CD4-positive, alpha-beta T cell (primary cell): ENCODE measurements at regions not wholly inside any gene's neighbourhood (a gene's known extent, or its start where the extent isn't known, plus 50 kb on each side); places are given as distances from the start of the nearest gene placed in this dataset.

Experiments
- ATAC-seq: fragments of 200-7000 bp; cut with Tn5 transposase; one replicate; pipeline ENCODE4 v1.10.0; 2022; ENCODE audit warnings: mild to moderate bottlenecking; ENCODE audit not compliant: poor library complexity
- CTCF ChIA-PET: fragments of 350-600 bp; sonication (Branson Sonifier 250); formaldehyde crosslinking; loops from one replicate; lab custom pipeline; 2021; ENCODE audit warnings: antibody characterized with exemption, inconsistent platforms; lab: Charles Lee
- POLR2A ChIA-PET: fragments of 350-600 bp; sonication (Branson Sonifier 250); formaldehyde crosslinking; loops from one replicate; lab custom pipeline; 2021; ENCODE audit warnings: antibody characterized with exemption, inconsistent platforms; lab: Charles Lee
- DNase-seq, 14 experiments: peaks; one replicate each; pipeline ENCODE4 v3.0.0-alpha.2; 2013 to 2020; ENCODE audit warnings: mixed read lengths in 2 of 14
- H3K27ac ChIP-seq, 2 donors: one replicate each; pipeline versions ENCODE4 v1.5.1 to v1.7.0; 2013; ENCODE audit warnings: low read length in 2 of 2, low read depth in 1 of 2, mild to moderate bottlenecking in 1 of 2
- H3K27me3 ChIP-seq, 2 experiments: 1 replicate in 1 of 2; 2 replicates in 1 of 2; pipeline versions ENCODE4 v1.6.1 to v1.7.0; 2013; ENCODE audit warnings: low read length in 2 of 2, control low read depth in 1 of 2, mild to moderate bottlenecking in 1 of 2, moderate library complexity in 1 of 2; ENCODE audit not compliant: insufficient read depth in 2 of 2, control insufficient read depth in 1 of 2
- H3K36me3 ChIP-seq: one replicate; pipeline ENCODE4 v1.6.1; 2013; ENCODE audit warnings: low read length, control low read depth; ENCODE audit not compliant: insufficient read depth
- H3K4me1 ChIP-seq: one replicate; pipeline ENCODE4 v1.6.1; 2013; ENCODE audit warnings: low read length, control low read depth; ENCODE audit not compliant: insufficient read depth
- H3K4me3 ChIP-seq: one replicate; pipeline ENCODE4 v1.5.1; 2013; ENCODE audit warnings: mild to moderate bottlenecking, low read length, moderate library complexity
- H3K9me3 ChIP-seq, 2 experiments: 1 replicate in 1 of 2; 2 replicates in 1 of 2; pipeline versions ENCODE4 v1.6.1 to v1.7.0; 2013; ENCODE audit warnings: low read length in 2 of 2, mild to moderate bottlenecking in 2 of 2, control low read depth in 1 of 2, moderate library complexity in 1 of 2; ENCODE audit not compliant: control insufficient read depth in 1 of 2, insufficient read depth in 1 of 2
- H3K27ac Mint-ChIP-seq: one replicate; pipeline ENCODE4 v1.8.0; 2020; ENCODE audit warnings: mixed read lengths
- H3K27me3 Mint-ChIP-seq: one replicate; pipeline ENCODE4 v1.8.0; 2021; ENCODE audit warnings: mixed read lengths
- H3K36me3 Mint-ChIP-seq: one replicate; pipeline ENCODE4 v1.8.0; 2021; ENCODE audit warnings: low read depth, mixed read lengths
- H3K4me1 Mint-ChIP-seq: one replicate; pipeline ENCODE4 v1.8.0; 2021; ENCODE audit warnings: low read depth, mixed read lengths
- H3K4me3 Mint-ChIP-seq: one replicate; pipeline ENCODE4 v1.8.0; 2020; ENCODE audit warnings: mild to moderate bottlenecking, mixed read lengths
- H3K9me3 Mint-ChIP-seq: one replicate; pipeline ENCODE4 v1.8.0; 2020; ENCODE audit warnings: mixed read lengths
- CTCF ChIP-seq: fragments of 200-600 bp; IDR thresholded peaks from one replicate; pipeline ENCODE4 v1.8.0; 2022; ENCODE audit warnings: antibody characterized with exemption, mild to moderate bottlenecking
- intact Hi-C, 2 experiments: fragments of 100-400 bp; cut with DNase I in 1 of 2; cut with micrococcal nuclease in 1 of 2; formaldehyde crosslinking; loops; one replicate each; pipeline versions ENCODE4 v1.15.1 to v1.9.0; 2023 to 2025; cut with DNase I, micrococcal nuclease

- Histone ChIP-seq H3K9me3 (no peaks in the 10 kb centered on the region), H3K4me1 (no peaks in the 10 kb centered on the region), H3K4me3 (no peak overlapping the region), H3K27me3 (peaks cover 0 to 4% of the 10 kb centered on the region in 2 experiments), H3K36me3 (no peaks in the 10 kb centered on the region), H3K27ac (no peak overlapping the region)
- DNase-seq (no peak), ATAC-seq (no peak)
- H3K4me3 Mint-ChIP-seq, result no peak overlapping the region
- CTCF ChIA-PET, result no interaction called here
- POLR2A ChIA-PET, result no interaction called here
- no peaks in the 10 kb centered on the region for H3K4me1 Mint-ChIP-seq
- H3K9me3 Mint-ChIP-seq, result no peaks in the 10 kb centered on the region
- H3K27me3 Mint-ChIP-seq, result peaks cover 6% of the 10 kb centered on the region
- H3K36me3 Mint-ChIP-seq, result no peaks in the 10 kb centered on the region
- intact Hi-C loops, result no loop called here
- TF ChIP-seq CTCF, result no peak
- no peak overlapping the region for H3K27ac Mint-ChIP-seq
These were observed 99.1 kb downstream of the ENC1 start for GRCh38 chr5:74541381-74541781.

DNA sequence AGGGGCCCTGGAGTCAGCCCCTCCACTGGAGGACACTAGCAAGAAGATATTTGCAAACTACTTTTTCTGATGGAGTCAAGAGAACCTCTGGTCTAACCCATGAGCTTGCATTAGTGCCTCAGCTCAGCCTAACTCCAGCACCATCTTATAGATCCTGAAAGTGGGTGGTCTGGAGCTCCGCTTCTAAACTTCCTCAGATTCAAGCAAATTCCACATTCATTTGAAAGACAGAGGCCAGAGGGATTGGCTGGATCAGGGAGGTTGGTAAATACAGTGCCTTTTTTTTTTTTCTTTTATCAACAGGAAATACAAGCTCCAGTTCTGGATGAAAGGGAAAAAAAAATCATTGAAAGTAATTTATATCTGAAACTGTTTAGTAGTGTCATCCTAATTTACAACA lies 99.9 kb downstream of the ENC1 start:
- peaks cover 6% of the 10 kb centered on the region for H3K27me3 Mint-ChIP-seq
- no peak overlapping the region for H3K4me3 ChIP-seq
- no peak for TF ChIP-seq CTCF
- ATAC-seq (no peak), DNase-seq (no peak)
- H3K4me3 Mint-ChIP-seq, result no peak overlapping the region
- intact Hi-C loops, result no loop called here
- H3K36me3 ChIP-seq, result no peaks in the 10 kb centered on the region
- no peaks in the 10 kb centered on the region for H3K4me1 ChIP-seq
- H3K4me1 Mint-ChIP-seq, result no peaks in the 10 kb centered on the region
- ChIA-PET POLR2A (no interaction called here), CTCF (no interaction called here)
- no peaks in the 10 kb centered on the region for H3K36me3 Mint-ChIP-seq
- H3K9me3 Mint-ChIP-seq, result no peaks in the 10 kb centered on the region
- H3K9me3 ChIP-seq, result no peaks in the 10 kb centered on the region
- H3K27ac ChIP-seq, result no peak overlapping the region
- H3K27ac Mint-ChIP-seq, result no peak overlapping the region
- peaks cover 0 to 4% of the 10 kb centered on the region in 2 experiments for H3K27me3 ChIP-seq

- Histone ChIP-seq H3K27ac (no peak overlapping the region), H3K4me3 (no peak overlapping the region), H3K36me3 (no peaks in the 10 kb centered on the region), H3K9me3 (peaks cover 0 to under 1% of the 10 kb centered on the region in 2 experiments), H3K27me3 (peaks cover 0 to 4% of the 10 kb centered on the region in 2 experiments), H3K4me1 (no peaks in the 10 kb centered on the region)
- no peak for DNase-seq
- Mint-ChIP-seq H3K4me3 (no peak overlapping the region), H3K27ac (no peak overlapping the region), H3K4me1 (no peaks in the 10 kb centered on the region), H3K9me3 (no peaks in the 10 kb centered on the region), H3K36me3 (no peaks in the 10 kb centered on the region), H3K27me3 (peaks cover 6% of the 10 kb centered on the region)
- ATAC-seq, result no peak
- ChIA-PET CTCF (no interaction called here), POLR2A (no interaction called here)
- no peak for TF ChIP-seq CTCF
- intact Hi-C loops, result no loop called here
These were observed 100.5 kb downstream of the ENC1 start for GRCh38 chr5:74539986-74540385.
